MM.1S (cell line): ENCODE measurements at regions not wholly inside any gene's neighbourhood (a gene's known extent, or its start where the extent isn't known, plus 50 kb on each side); places are given as distances from the start of the nearest gene placed in this dataset.

Experiments
- DNase-seq: peaks from one replicate; pipeline ENCODE4 v3.0.0-alpha.2; 2015
- H2AFZ ChIP-seq: fragments of 300-600 bp; sonication (generic); 2 replicates; pipeline ENCODE4 v1.6.0; 2016; ENCODE audit warnings: antibody characterized with exemption, low read length
- H3F3A ChIP-seq: fragments of 300-600 bp; sonication (generic); 2 replicates; pipeline ENCODE4 v1.6.1; 2016; ENCODE audit warnings: mild to moderate bottlenecking, antibody characterized with exemption, low read length, moderate library complexity, mixed read lengths; ENCODE audit not compliant: insufficient read depth
- H3K27ac ChIP-seq: fragments of 300-600 bp; sonication (generic); 2 replicates; pipeline ENCODE4 v1.5.1; 2016; ENCODE audit warnings: mild to moderate bottlenecking, low read length
- H3K27me3 ChIP-seq: fragments of 300-600 bp; sonication (generic); replicated peaks from 2 replicates; pipeline ENCODE4 v1.6.0; 2016; ENCODE audit warnings: low read length; ENCODE audit not compliant: insufficient read depth
- H3K36me3 ChIP-seq: fragments of 300-600 bp; sonication (generic); replicated peaks from 2 replicates; pipeline ENCODE4 v1.6.1; 2016; ENCODE audit warnings: mild to moderate bottlenecking, low read length, mixed read lengths; ENCODE audit not compliant: insufficient read depth
- H3K4me1 ChIP-seq: fragments of 300-600 bp; sonication (generic); 2 replicates; pipeline ENCODE4 v1.6.1; 2016; ENCODE audit warnings: low read length, mixed read lengths
- H3K4me2 ChIP-seq: fragments of 300-600 bp; sonication (generic); 2 replicates; pipeline ENCODE4 v1.6.0; 2016; ENCODE audit warnings: low read depth, low read length
- H3K4me3 ChIP-seq: fragments of 300-600 bp; sonication (generic); 2 replicates; pipeline ENCODE4 v1.5.1; 2016; ENCODE audit warnings: low read length, mixed read lengths
- H3K79me2 ChIP-seq: fragments of 300-600 bp; sonication (generic); 2 replicates; pipeline ENCODE4 v1.6.1; 2016; ENCODE audit warnings: mixed run types, low read length, mixed read lengths
- H3K9ac ChIP-seq: fragments of 300-600 bp; sonication (generic); 2 replicates; pipeline ENCODE4 v1.6.1; 2016; ENCODE audit warnings: low read length, mixed read lengths
- H3K9me2 ChIP-seq: fragments of 300-600 bp; sonication (generic); replicated peaks from 2 replicates; pipeline ENCODE4 v1.6.1; 2016; ENCODE audit warnings: mild to moderate bottlenecking, low read length, mixed read lengths; ENCODE audit not compliant: insufficient read depth
- H3K9me3 ChIP-seq: fragments of 300-600 bp; sonication (generic); replicated peaks from 2 replicates; pipeline ENCODE4 v1.6.1; 2016; ENCODE audit warnings: mild to moderate bottlenecking, low read length, mixed read lengths; ENCODE audit not compliant: insufficient read depth
- H4K20me1 ChIP-seq: fragments of 300-600 bp; sonication (generic); 2 replicates; pipeline ENCODE4 v1.6.1; 2016; ENCODE audit warnings: mild to moderate bottlenecking, low read length, moderate library complexity, mixed read lengths; ENCODE audit not compliant: insufficient read depth
- CTCF ChIP-seq: fragments of 300-600 bp; sonication (generic); IDR thresholded peaks from 2 replicates; pipeline ENCODE4 v1.5.1; 2016; ENCODE audit warnings: antibody characterized with exemption, low read length, mixed read lengths
- EZH2 ChIP-seq: fragments of 300-600 bp; sonication (generic); optimal IDR thresholded peaks from 2 replicates; pipeline ENCODE3; 2017; ENCODE audit warnings: low read depth, mild to moderate bottlenecking, antibody characterized with exemption, low read length, mixed read lengths
- EZH2phosphoT487 ChIP-seq: fragments of 300-600 bp; sonication (generic); IDR thresholded peaks from 2 replicates; pipeline ENCODE4 v1.6.1; 2018; ENCODE audit warnings: antibody characterized with exemption, low read length

GRCh38 chr1:70871790-70872189, 175.8 kb downstream of the PTGER3 start:
- TF ChIP-seq CTCF (no peak), EZH2phosphoT487 (no peak), EZH2 (no peak)
- Histone ChIP-seq H3K27ac (no peak overlapping the region), H2AFZ (no peak overlapping the region), H3K9me2 (no peaks in the 10 kb centered on the region), H3K9me3 (no peaks in the 10 kb centered on the region), H3K4me2 (no peak overlapping the region), H3F3A (no peaks in the 10 kb centered on the region), H3K27me3 (no peaks in the 10 kb centered on the region), H3K4me1 (no peaks in the 10 kb centered on the region), H4K20me1 (no peaks in the 10 kb centered on the region), H3K36me3 (no peaks in the 10 kb centered on the region), H3K4me3 (no peak overlapping the region), H3K9ac (no peak overlapping the region), H3K79me2 (no peaks in the 10 kb centered on the region)
- no peak for DNase-seq

GRCh38 chr1:70874063-70874462, 173.6 kb downstream of the PTGER3 start:
- Histone ChIP-seq H3K4me2 (no peak overlapping the region), H3K27me3 (no peaks in the 10 kb centered on the region), H2AFZ (no peak overlapping the region), H4K20me1 (no peaks in the 10 kb centered on the region), H3F3A (no peaks in the 10 kb centered on the region), H3K4me3 (no peak overlapping the region), H3K9ac (no peak overlapping the region), H3K36me3 (no peaks in the 10 kb centered on the region), H3K27ac (no peak overlapping the region), H3K79me2 (no peaks in the 10 kb centered on the region), H3K4me1 (no peaks in the 10 kb centered on the region), H3K9me3 (no peaks in the 10 kb centered on the region), H3K9me2 (no peaks in the 10 kb centered on the region)
- no peak for DNase-seq
- no peak for TF ChIP-seq EZH2phosphoT487

GRCh38 chr1:70874818-70875217, 172.8 kb downstream of the PTGER3 start:
- no peaks in the 10 kb centered on the region for H3F3A ChIP-seq
- H3K4me1 ChIP-seq: no peaks in the 10 kb centered on the region
- no peak overlapping the region for H3K4me3 ChIP-seq
- TF ChIP-seq EZH2phosphoT487: no peak
- no peak overlapping the region for H2AFZ ChIP-seq
- H3K79me2 ChIP-seq: no peaks in the 10 kb centered on the region
- H3K27me3 ChIP-seq: no peaks in the 10 kb centered on the region
- no peak overlapping the region for H3K4me2 ChIP-seq
- H3K9me2 ChIP-seq: no peaks in the 10 kb centered on the region
- no peaks in the 10 kb centered on the region for H3K9me3 ChIP-seq
- H3K36me3 ChIP-seq: no peaks in the 10 kb centered on the region
- H3K27ac ChIP-seq: no peak overlapping the region
- no peak for DNase-seq
- no peaks in the 10 kb centered on the region for H4K20me1 ChIP-seq
- H3K9ac ChIP-seq: no peak overlapping the region

- H3K9me2 ChIP-seq: no peaks in the 10 kb centered on the region
- H3K4me3 ChIP-seq: no peak overlapping the region
- no peak overlapping the region for H3K27ac ChIP-seq
- no peak for TF ChIP-seq EZH2phosphoT487
- no peak for TF ChIP-seq CTCF
- TF ChIP-seq EZH2: no peak
- no peak for DNase-seq
- no peak overlapping the region for H3K9ac ChIP-seq
- H3F3A ChIP-seq: no peaks in the 10 kb centered on the region
- no peaks in the 10 kb centered on the region for H3K27me3 ChIP-seq
- H3K4me2 ChIP-seq: no peak overlapping the region
- H3K79me2 ChIP-seq: no peaks in the 10 kb centered on the region
- H2AFZ ChIP-seq: no peak overlapping the region
- no peaks in the 10 kb centered on the region for H3K9me3 ChIP-seq
- no peaks in the 10 kb centered on the region for H4K20me1 ChIP-seq
- H3K36me3 ChIP-seq: no peaks in the 10 kb centered on the region
- H3K4me1 ChIP-seq: no peaks in the 10 kb centered on the region
Observed at GRCh38 chr1:70877343-70877742, 170.3 kb downstream of the PTGER3 start.
